ENCODE measurements at regions not wholly inside any gene's neighbourhood (a gene's known extent, or its start where the extent isn't known, plus 50 kb on each side); places are given as distances from the start of the nearest gene placed in this dataset.

GRCh38 chr6:33967966-33968724 is 164.3 kb upstream of the MLN start:
- DNase-seq = no peak

DNA sequence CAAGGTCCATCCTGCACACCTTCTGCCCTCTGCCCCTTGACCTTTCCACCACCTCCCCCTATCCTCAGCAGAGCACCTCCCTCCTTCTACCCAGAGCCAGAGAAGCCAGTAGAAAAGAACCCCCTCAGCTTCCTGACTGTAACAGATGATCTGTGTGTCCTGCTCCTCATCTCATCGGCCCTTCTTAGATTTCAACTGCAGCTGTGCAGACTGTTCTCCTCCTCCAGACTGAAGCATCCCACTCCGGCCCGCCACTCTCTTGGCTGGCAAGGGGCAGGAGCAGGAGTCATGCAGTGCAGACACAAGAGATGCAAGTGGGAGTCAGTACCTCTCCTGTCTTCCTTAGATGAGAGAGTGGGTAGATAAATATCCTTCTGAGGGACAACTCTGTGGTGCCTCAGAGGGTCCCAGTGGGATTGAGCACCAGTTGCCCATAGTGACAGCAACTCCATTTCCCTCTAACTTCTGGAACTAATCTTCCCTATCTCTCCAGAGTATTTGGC is 163.5 kb upstream of the MLN start:
- DNase-seq = no peak

DNA sequence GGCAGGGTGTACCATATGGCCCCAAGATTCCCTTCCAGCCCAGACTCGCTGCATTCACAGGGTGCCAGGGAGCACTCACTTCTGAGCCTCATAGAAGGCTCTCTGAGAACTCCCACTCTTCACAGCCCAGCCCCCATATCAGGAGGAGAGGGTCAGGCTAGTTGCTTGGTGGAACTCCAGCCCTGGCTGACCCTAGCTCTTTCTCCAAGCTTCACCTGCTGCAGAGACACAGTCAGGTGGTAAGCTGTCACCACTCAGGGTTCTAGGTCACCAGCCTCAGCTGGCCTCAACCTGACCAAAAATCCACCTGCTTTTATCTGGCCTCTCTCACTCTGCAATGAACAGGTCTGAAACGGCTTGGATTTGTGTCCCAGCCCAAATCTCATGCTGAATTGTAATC is 162.7 kb upstream of the MLN start:
- DNase-seq = no peak

- DNase-seq = no peak
Measured at GRCh38 chr6:33965766-33966165, 162.0 kb upstream of the MLN start.

- no peak for DNase-seq
Measured at GRCh38 chr6:33964387-33964786, 160.6 kb upstream of the MLN start.

GRCh38 chr6:33963136-33963750 is 159.4 kb upstream of the MLN start:
- no peak for DNase-seq

GRCh38 chr6:33962246-33963027 is 158.6 kb upstream of the MLN start:
- DNase-seq = no peak

DNA sequence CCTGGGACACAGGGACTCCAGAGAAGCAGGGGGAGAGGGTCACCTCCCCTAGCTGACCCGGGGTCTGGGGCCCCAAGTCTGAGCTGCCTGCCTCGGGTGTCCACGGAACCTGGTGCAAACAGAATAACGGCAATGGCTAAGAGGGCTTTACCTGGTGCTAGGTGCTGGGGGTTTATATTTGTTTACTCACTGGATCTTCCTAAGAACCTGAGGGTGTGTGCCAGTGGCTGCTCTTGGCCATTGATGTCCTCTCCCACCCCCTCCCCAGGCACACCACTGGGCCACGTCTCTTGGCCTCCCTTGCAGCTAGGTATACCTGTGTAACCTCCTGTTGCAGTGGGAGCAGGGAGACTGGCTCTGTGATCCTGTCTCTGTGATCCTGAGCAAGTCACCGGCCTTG is 157.9 kb upstream of the MLN start:
- DNase-seq = no peak

DNA sequence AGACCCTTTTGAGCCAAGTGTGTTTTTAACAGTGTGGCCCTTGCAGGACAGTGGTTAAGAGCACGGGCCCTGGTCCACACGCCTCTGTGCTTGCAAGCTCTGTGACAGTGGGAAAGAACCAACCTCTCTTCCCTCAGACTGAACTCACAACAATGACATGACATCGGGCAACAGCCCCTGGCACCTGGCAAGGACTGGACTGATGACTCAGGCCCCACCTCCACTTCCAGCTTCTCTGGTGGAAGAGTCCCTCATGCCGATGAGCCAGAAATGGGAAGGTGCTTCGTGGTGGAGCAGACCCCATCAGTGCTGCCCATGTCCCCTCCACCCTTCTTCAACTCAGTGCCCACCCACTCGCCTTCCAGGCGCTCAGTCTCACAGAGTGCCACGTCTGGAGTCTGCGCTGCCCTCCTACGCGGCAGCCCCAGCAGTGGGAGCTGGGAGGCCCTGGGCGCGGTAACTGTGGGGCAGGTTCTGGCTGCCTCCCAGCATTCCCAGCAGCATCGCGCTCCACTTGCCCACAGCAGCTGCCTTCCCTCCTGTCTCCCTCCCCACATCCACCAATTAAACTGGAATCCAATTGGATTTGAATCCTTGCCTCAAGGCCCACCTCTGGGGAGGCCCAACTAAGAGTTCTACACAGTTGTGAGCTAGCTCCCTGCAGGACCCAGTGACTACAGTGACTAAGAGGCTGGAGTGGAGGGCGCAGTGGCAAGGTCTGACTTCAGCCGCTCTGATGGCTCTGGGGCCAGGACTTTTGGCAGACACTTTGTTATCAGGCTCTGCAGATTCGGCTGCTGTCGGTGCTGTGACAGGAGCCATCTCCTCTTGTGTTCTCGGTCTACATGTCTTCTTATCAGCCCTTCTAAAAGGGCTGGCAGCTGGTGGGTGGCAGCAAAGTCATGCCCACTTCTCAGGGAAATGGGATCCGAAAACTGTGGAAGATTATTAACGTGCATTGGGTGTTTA is 156.8 kb upstream of the MLN start:
- no peak for DNase-seq

DNA sequence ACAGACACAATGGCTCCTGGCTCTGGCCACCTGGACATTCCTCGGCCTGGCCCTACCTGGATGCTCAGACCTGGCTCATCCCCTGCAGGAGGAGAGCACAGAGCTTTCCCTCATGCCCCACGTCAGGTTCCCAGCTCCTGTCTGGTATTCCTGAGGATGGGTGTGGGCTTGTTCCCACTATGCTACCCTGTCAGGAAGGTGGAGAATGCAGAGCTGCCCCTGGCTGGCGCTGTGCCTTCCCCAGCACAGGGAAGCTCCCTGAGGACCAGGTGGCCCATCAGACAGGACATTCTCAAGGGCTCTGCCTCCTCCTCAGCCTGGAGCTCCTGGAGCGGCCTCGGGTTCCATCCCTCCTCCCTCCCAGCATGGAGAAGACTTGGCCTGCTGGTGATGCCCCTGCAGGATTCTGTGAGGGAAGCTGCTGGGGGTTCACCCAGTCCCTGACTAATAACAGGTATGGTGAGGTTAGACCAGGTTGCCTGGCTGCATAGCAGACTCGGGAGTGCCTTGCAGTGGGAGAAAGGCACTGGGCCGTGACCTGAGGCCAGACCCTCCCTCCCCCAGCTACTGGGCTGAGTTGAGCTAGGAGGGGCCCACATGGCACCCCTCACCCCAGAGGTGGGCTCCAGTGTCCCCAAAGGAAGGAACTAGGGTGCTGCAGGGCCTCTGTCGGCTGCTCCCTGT is 156.0 kb upstream of the MLN start:
- DNase-seq = no peak

DNA sequence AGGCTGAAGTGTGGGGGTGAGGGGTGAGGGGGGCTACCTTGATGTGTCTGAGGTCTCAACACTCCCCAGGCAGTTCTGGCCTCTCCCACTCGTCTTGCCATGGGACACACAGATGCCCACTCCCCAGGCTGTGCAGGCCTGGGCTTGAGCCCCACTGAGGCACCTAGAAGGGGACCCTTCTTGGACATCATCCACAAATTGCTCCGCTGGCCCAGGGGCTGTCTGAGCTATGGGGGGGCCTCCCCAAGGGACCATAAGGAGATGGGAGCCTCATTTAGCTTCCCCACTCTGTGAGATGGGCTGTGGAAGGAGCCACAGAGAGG is 155.5 kb upstream of the MLN start:
- DNase-seq = no peak

DNA sequence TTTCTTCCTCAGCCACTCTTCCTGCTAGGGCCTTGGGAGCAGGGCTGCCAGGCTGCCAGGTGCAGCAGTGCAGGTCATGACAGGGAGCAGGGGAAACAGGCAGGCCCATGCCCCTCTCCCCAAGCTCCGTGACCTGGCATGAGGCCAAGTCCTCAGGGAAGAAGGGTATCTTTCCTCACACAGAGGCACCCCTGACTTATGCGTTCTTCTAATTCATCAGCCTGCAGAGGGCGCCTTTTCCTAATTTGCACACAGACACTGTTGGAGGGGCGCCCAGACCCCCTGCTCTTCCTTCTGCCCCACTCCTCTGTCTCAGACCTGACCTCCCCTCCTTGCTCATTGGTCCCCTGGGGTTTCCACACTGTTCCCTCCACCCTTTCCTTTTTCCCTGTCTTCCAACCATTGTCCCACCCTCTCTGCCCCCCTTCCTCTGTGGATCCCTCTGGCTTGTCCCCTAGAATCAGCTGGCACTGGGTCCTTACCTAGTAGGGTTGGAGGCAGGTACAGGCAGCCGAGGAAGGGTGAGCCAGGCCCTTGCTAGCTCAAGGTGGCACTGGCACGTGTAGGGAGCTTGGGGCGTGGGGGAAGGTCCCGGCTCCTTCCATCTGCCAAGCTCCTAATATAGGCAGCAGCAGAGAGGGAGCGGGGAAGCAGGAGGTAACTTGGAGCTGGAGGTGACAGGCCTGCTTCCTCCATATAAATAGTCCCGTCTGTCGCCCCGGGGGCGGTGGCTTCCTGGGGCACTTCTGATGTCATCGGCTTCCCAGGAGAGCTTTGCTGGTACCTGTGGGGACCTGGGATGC is 154.9 kb upstream of the MLN start:
- DNase-seq = no peak

- DNase-seq = no peak
Measured at GRCh38 chr6:33957892-33958525, 154.2 kb upstream of the MLN start.

- no peak for DNase-seq
Measured at GRCh38 chr6:33957131-33957891, 153.5 kb upstream of the MLN start.

GRCh38 chr6:33956206-33956605 is 152.4 kb upstream of the MLN start:
- no peak for DNase-seq

GRCh38 chr6:33955566-33955965 is 151.8 kb upstream of the MLN start:
- DNase-seq = no peak

GRCh38 chr6:33954453-33954852 is 150.7 kb upstream of the MLN start:
- no peak for DNase-seq

- no peak for DNase-seq
Measured at GRCh38 chr6:33953171-33953570, 149.4 kb upstream of the MLN start.

DNA sequence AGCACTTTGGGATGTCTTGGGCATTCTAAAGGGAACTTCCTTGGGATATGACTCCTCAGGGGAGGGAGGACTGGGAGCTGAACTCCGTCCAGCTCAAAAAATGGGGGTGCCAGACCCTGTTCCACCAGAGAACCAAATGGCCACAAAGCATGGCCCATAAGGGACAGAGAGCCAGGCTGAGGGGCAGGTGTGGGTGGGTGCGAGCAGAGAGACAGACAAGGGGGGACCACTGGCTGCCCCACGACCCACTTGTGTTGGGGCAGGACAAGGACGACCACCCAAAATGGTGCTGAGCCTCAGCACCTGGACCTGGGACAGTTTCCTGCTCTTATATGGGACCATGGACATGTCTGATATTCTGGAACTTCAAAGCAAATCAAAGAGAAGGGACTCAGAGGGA is 148.2 kb upstream of the MLN start:
- no peak for DNase-seq

All from renal pelvis (tissue), 1 donor.